ENCODE measurements at regions not wholly inside any gene's neighbourhood (a gene's known extent, or its start where the extent isn't known, plus 50 kb on each side); places are given as distances from the start of the nearest gene placed in this dataset.

DNA sequence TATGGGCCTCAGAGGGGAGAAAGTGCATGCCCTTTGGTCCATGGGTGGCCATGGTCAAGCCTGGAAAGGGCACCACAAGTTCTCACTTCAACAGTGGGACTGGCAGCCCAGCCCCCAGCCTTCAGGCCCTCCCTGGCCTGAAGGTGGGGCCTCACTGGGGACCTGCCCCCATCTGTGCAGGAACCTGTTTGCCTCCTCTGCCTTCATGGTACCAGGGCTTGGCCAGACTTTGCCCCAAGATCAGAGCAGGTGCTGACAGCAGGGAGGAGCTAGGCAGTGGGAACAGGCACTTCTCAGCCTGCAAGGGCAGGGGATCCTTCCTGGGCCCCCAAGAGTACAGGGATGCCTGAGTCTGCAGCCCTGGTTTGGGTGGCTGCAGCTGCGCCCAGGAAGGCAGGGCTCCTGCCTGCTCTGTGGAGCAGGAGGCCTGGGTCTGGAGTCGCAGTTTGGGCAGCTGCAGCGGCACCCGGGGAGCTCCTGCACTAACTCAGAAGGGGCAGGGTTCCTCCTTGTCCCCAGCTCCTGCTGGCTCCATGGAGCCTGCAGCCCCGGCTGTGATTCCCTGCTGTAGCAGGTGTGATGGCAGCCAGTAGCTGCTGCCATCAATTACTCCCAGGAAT lies 460.1 kb upstream of the NCAM2 start:
- 92 to 93% methylated on average over 5 of the region's 5 CpGs for WGBS, 2 donors
- Histone ChIP-seq H3K27ac (no peak overlapping the region), H3K36me3 (no peaks in the 10 kb centered on the region), H3K4me1 (no peaks in the 10 kb centered on the region), H3K4me3 (no peak overlapping the region), H3K27me3 (no peaks in the 10 kb centered on the region), H3K9me3 (peaks cover 0 to 4% (median 0%) of the 10 kb centered on the region in 11 donors)
- ATAC-seq (no peak), DNase-seq (no peak)
- intact Hi-C loops (cut with DNase I): no loop called here
- TF ChIP-seq, protein P1, sequence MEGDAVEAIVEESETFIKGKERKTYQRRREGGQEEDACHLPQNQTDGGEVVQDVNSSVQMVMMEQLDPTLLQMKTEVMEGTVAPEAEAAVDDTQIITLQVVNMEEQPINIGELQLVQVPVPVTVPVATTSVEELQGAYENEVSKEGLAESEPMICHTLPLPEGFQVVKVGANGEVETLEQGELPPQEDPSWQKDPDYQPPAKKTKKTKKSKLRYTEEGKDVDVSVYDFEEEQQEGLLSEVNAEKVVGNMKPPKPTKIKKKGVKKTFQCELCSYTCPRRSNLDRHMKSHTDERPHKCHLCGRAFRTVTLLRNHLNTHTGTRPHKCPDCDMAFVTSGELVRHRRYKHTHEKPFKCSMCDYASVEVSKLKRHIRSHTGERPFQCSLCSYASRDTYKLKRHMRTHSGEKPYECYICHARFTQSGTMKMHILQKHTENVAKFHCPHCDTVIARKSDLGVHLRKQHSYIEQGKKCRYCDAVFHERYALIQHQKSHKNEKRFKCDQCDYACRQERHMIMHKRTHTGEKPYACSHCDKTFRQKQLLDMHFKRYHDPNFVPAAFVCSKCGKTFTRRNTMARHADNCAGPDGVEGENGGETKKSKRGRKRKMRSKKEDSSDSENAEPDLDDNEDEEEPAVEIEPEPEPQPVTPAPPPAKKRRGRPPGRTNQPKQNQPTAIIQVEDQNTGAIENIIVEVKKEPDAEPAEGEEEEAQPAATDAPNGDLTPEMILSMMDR (IDR thresholded peaks at IDR 0.05): no peak

DNA sequence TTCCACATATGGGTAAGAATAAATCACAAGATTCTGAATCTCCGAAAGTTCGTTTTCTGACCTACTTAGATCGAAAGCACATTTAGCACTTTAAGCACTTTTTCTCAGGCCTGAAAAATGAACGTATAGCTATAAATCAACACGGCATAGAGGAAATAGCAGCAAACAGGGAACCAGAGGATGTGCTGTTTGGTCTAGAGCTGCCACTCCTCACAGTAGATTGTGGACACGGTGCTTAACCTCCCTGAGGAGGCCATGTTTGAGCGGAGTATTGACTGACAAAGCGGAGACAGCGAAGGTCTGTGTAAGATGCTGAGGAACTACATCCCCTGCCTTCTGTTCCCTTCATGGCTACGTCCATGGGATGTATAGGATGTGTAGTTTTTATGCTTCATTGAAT lies 452.8 kb upstream of the NCAM2 start:
- intact Hi-C loops (cut with DNase I): no loop called here
- Histone ChIP-seq H3K4me3 (no peak overlapping the region), H3K9me3 (peaks cover 0 to 23% (median 0%) of the 10 kb centered on the region in 11 donors), H3K36me3 (no peaks in the 10 kb centered on the region), H3K27ac (no peak overlapping the region), H3K4me1 (no peaks in the 10 kb centered on the region), H3K27me3 (no peaks in the 10 kb centered on the region)
- TF ChIP-seq, protein P1 (IDR thresholded peaks at IDR 0.05): no peak
- DNase-seq: no peak
- WGBS, 2 donors: 89 to 91% methylated on average over 10 of the region's 10 CpGs
- ATAC-seq: no peak

DNA sequence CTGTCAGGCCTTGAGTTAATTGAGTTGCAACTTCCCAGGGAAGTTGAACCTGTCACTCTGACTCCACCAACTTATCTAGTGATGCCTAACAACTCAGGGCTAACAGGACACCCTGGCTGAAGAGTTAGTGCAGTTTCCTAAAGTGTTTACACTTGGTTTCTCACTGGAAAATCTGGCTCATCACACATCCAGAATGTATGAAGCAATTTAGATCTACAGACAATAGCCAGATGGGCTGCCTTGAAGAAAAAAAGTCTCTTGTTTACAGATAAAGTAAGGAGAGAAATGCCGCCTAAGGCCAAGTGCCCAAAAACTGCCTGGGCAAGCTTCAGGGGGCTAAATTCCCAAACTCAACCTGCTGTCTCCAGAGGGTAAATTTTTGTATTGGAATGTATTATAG lies 446.3 kb upstream of the NCAM2 start:
- intact Hi-C loops (cut with DNase I): no loop called here

DNA sequence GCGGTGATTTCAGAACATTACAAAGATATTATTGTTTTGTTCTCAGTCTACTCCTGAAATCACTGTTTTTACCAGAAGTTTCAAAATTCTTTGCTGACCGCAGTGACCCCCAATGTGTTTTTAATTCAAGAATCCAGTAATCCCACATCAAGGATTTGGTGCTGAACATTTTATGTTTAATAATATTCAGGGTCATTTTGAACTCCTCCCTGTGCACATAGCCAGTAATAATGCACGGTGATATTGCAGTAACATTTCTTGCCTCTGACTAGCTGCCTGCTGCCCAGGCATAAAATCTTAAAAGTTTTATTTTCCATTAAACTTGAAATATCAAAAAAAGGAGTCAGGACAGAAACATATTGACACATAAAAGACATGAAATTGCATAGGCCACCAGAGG lies 443.4 kb upstream of the NCAM2 start:
- intact Hi-C loops (cut with DNase I): no loop called here
- DNase-seq: no peak
- Histone ChIP-seq H3K9me3 (peaks cover 0 to 6% (median 0%) of the 10 kb centered on the region in 11 donors), H3K4me1 (no peaks in the 10 kb centered on the region), H3K27ac (no peak overlapping the region), H3K27me3 (no peaks in the 10 kb centered on the region), H3K4me3 (no peak overlapping the region), H3K36me3 (no peaks in the 10 kb centered on the region)
- TF ChIP-seq, protein P1 (IDR thresholded peaks at IDR 0.05): no peak
- WGBS, 2 donors: 80 to 91% methylated on average over 3 of the region's 3 CpGs
- no peak for ATAC-seq

More for the DNA sequence above, 446.3 kb upstream of the NCAM2 start:
- DNase-seq (no peak), ATAC-seq (no peak)
- Histone ChIP-seq H3K9me3 (peaks cover 0 to 3% (median 0%) of the 10 kb centered on the region in 11 donors), H3K27ac (no peak overlapping the region), H3K4me3 (no peak overlapping the region), H3K27me3 (no peaks in the 10 kb centered on the region), H3K4me1 (no peaks in the 10 kb centered on the region), H3K36me3 (no peaks in the 10 kb centered on the region)
- TF ChIP-seq, protein P1 (IDR thresholded peaks at IDR 0.05): no peak
- WGBS, 2 donors: 64 to 69% methylated on average over 1 of the region's 1 CpG
